ENCODE measurements at regions not wholly inside any gene's neighbourhood (a gene's known extent, or its start where the extent isn't known, plus 50 kb on each side); places are given as distances from the start of the nearest gene placed in this dataset.
"Not testable (repeated sequence)": the region's sequence is repeated elsewhere in the genome, so short reads cannot be mapped to it uniquely, and the experiment has no call there.

GRCh38 chrX:138791551-138791950, 80.0 kb upstream of the FGF13 start:
- Histone ChIP-seq H3K4me3 (no peak overlapping the region), H3K27ac (no peak overlapping the region)
- no peak for DNase-seq (ENCODE audit: low spot score)
- TF ChIP-seq, protein P1, sequence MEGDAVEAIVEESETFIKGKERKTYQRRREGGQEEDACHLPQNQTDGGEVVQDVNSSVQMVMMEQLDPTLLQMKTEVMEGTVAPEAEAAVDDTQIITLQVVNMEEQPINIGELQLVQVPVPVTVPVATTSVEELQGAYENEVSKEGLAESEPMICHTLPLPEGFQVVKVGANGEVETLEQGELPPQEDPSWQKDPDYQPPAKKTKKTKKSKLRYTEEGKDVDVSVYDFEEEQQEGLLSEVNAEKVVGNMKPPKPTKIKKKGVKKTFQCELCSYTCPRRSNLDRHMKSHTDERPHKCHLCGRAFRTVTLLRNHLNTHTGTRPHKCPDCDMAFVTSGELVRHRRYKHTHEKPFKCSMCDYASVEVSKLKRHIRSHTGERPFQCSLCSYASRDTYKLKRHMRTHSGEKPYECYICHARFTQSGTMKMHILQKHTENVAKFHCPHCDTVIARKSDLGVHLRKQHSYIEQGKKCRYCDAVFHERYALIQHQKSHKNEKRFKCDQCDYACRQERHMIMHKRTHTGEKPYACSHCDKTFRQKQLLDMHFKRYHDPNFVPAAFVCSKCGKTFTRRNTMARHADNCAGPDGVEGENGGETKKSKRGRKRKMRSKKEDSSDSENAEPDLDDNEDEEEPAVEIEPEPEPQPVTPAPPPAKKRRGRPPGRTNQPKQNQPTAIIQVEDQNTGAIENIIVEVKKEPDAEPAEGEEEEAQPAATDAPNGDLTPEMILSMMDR (IDR thresholded peaks at IDR 0.05), result no peak

DNA sequence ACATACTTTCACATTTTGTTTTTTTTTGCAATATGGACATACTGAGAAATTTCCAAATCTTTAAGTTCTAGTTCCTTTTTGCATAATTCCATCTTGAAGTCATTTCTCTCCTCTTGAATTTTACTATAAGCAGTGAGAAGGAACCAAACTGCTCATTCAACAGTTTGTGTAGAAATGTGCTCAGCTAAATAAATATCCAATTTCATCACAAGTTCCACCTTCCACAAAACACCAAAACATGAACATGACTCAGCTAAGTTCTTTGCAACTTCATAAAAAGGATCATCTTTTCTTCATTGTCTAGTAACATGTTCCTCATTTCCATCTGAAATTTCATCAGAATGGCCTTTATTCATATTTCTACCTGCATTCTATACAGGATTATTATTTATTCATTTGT, 77.3 kb upstream of the FGF13 start:
- no peak overlapping the region for H3K4me3 ChIP-seq
- TF ChIP-seq, protein P1 (IDR thresholded peaks at IDR 0.05), result no peak
- DNase-seq (ENCODE audit: low spot score), result no peak
- no peak overlapping the region for H3K27ac ChIP-seq

DNA sequence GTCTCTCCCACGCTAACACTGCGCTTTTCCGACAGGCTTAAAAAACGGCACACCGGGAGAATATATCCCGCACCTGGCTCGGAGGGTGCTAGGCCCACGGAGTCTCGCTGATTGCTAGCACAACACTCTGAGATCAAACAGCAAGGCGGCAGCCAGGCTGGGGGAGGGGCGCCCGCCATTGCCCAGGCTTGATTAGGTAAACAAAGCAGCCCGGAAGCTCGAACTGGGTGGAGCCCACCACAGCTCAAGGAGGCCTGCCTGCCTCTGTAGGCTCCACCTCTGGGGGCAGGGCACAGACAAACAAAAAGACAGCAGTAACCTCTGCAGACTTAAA, 67.0 kb upstream of the FGF13 start:
- not testable (repeated sequence) for H3K4me3 ChIP-seq; DNase-seq (ENCODE audit: low spot score); H3K27ac ChIP-seq

GRCh38 chrX:138777908-138778575, 66.5 kb upstream of the FGF13 start:
- DNase-seq (ENCODE audit: low spot score); H3K4me3 ChIP-seq; H3K27ac ChIP-seq: not testable (repeated sequence)

- no peak for DNase-seq (ENCODE audit: low spot score)
- TF ChIP-seq, protein P1 (IDR thresholded peaks at IDR 0.05), result no peak
- H3K27ac ChIP-seq, result no peak overlapping the region
- no peak overlapping the region for H3K4me3 ChIP-seq
Measured at GRCh38 chrX:138777230-138777629, 65.7 kb upstream of the FGF13 start.

DNA sequence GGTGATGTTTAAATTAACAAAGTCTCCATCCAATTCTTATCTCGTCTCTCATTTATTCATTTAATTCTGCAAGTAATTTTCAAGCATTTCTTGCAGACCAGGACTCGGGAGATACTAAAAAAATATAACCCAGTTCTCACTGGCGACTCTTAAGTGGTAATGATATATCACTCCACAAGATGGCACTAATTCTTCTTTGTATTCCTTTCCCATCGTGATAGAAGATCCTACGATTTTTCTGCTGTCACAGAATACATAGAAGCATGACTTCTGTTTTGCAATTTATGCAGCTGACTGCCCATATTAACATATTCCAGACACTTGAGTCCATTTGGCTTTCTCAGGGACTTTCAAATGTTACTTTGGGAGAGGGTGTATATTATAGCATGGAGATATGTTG, 64.0 kb upstream of the FGF13 start:
- Histone ChIP-seq H3K27ac (no peak overlapping the region), H3K4me3 (no peak overlapping the region)
- TF ChIP-seq, protein P1 (IDR thresholded peaks at IDR 0.05), result peak; percentile 14
- no peak for DNase-seq (ENCODE audit: low spot score)

GRCh38 chrX:138771047-138771446, 59.5 kb upstream of the FGF13 start:
- TF ChIP-seq, protein P1 (IDR thresholded peaks at IDR 0.05), result no peak
- no peak overlapping the region for H3K27ac ChIP-seq
- no peak for DNase-seq (ENCODE audit: low spot score)
- no peak overlapping the region for H3K4me3 ChIP-seq

DNA sequence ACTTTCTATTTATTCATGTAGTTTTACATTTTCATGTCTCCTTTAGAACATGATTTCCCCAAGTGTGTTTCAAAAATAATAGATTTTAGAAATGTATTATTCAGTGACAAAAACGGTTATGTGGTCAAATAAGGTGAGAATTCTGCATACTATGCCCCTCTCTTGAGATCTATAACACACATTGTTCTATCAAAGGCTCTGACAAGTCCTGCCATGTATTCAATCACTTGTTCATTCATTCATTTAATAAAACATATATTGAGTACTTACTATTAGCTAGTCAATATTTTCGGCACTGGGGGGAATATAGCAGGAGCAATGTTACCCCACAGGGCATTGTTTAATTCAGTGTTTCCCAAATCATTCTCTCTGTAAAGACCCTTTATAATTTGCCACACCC, 58.4 kb upstream of the FGF13 start:
- no peak overlapping the region for H3K27ac ChIP-seq
- no peak overlapping the region for H3K4me3 ChIP-seq
- TF ChIP-seq, protein P1 (IDR thresholded peaks at IDR 0.05), result no peak
- DNase-seq (ENCODE audit: low spot score), result no peak
